Head of caudate nucleus (tissue), 42 donors: ENCODE measurements at regions not wholly inside any gene's neighbourhood (a gene's known extent, or its start where the extent isn't known, plus 50 kb on each side); places are given as distances from the start of the nearest gene placed in this dataset.
A peak's percentile ranks its signal among the peaks of the same experiment; 100 is the strongest.

Experiments used
- DNase-seq, 42 donors: peaks; one replicate each; pipeline versions ENCODE4 v3.0.0 to v3.0.0-alpha.2; 2020 to 2021; ENCODE audit warnings: mixed read lengths in 7 of 42
- intact Hi-C: fragments of 100-400 bp; cut with DNase I; formaldehyde crosslinking; loops from one replicate; pipeline ENCODE4 v1.15.0; 2022

DNA sequence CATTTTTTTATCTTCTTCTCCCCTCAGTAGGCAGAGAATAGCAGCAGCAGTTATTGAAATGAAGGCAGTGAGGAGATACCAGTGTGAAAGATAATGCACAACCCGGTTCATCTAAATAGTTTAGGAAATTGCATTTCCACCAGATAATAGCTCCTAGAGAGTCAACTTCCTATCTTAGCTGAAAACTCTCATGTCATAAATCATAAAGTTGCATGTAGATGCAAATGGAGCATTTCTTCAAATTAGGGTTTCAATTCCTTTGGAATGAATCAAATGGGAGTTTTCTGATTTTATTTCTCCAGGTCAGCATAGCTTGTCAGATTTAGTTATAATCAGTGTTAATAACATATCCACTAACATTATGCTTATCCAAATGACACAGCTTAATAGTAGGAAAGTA lies 335.3 kb downstream of the CNTNAP4 start:
- intact Hi-C loops: no loop called here
- no peak for DNase-seq

DNA sequence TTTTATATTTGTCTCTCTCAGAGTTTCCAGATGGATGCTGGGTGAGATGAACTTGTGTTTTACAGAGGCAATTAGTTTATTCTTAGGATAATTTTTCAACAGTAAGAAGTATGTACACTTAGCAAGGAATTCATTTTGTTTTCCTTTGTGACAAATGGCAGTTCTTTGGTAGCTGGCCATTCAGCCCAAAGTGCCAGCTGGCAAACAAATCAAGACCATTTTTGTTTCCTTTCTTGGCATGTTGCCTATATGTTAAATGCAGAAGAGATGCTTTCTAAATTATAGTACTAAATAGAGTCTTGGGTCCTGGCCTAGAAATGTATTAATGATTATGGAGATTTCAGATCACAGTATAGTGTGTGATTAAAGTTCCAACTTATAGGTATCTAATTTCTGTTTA lies 337.1 kb downstream of the CNTNAP4 start:
- intact Hi-C loops: no loop called here
- DNase-seq: peak in 13 of 42 donors; percentile 4 to 51 (median 19)

DNA sequence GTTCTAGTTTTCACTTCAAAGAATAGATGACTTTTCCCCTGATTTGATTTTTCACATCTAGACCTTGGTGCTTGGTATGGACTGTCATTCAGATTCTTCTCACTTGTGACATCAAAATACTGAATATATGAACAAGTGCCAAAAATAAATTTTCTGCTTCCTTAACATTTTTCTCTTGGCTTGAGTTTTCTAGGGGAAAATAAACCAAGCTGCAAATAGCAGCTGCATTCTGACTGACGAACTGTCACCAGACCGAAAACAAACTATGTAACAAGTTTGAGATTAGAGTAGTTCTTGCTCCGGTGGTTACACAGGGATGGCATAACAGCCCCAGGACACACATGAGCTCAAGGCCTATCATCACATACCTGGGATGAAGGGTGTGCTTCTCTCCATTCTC lies 345.7 kb downstream of the CNTNAP4 start:
- DNase-seq: no peak
- intact Hi-C loops: no loop called here

DNA sequence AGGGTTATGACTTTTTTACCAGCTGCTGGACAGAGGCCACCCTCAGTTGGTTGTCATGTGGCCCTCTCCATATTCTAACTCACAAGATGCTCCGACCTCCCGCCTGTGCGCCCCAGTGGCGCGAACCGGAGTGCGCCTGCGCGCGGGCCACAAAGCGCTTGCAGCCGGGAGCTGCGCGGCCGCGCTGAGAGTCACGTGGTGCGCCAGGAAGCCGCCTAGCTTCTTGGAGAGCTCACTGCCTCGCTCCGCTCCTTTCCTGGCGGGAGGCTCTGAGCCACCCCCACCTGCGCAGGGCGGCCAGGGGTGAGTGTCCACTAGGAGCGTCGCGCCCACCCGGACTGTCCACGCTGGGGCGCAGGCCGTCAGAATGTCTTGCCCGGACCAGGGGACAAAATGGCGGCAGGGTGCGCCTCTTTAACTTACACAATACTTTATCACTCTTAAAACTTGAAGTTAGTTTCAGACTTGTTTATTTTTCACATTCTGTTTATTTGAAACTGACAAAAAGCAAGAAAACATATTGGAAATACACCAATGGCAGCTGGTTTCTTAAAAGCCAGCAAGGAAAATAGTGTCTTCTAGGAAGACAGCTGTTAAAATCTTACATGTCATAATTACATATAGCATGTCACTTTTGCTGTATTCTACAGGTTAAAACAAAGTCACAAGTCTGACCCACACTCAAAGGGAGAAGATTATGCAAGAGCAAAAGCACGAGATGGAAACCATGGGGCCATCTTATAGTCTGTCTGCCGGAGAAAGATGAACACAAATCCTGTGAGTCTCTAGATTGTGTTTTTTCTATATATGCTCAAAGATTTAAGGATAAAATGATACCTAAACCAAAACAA lies 357.9 kb downstream of the CNTNAP4 start:
- intact Hi-C loops: no loop called here
- DNase-seq: no peak

DNA sequence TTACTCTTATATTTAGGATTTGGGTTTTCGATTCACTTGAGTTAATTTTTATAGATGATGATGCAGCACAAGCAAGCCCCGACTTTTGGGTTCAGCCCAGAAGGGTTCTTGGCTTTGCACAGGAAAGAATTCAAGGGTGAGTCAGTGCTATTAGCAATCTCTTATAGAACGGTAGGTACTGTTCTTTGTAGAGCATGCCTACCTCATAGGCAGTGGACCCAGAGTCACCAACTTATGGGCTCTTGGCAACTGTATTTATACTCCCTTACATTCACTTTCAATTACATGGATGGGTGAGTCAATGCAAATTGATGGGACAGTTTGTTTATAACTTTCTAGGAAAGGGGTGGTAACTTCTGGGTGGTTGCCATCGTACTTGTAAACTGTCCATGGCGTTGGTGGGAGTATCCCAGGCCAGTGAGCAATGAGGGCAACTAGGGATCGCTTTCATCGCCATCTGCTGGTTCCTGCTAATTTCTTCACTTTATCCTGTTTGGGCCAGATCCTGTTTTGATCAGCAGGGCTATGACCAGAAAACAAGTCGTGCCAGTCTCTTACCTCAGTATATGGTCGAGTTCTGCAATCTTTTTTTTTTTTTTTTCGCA lies 362.6 kb downstream of the CNTNAP4 start:
- peak in 9 of 42 donors; percentile 5 to 50 (median 11) for DNase-seq
- intact Hi-C loops: no loop called here

DNA sequence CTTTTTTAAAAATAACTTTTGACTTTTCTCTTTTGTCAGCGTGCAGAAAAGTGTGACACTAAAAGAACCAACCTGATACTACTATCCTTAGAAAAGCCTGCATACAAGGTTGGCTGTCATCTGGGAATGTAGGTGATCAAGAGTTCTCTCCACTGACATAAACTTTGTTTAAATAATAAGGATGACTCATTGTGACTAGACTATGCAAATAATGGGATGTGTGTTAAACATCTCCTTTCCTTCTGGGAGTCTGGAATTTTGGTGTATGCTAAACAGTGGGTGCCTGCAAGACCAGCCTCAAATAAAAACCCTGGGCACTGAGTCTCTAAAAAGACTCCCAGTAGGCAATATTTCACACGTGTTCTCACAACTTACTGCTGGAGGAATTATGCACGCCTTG lies 373.4 kb downstream of the CNTNAP4 start:
- intact Hi-C loops: loop anchor here (10.0 kb wide), 2 partner anchors 376 to 846 kb away; partner anchors contain the start of gene CNTNAP4
- no peak for DNase-seq

DNA sequence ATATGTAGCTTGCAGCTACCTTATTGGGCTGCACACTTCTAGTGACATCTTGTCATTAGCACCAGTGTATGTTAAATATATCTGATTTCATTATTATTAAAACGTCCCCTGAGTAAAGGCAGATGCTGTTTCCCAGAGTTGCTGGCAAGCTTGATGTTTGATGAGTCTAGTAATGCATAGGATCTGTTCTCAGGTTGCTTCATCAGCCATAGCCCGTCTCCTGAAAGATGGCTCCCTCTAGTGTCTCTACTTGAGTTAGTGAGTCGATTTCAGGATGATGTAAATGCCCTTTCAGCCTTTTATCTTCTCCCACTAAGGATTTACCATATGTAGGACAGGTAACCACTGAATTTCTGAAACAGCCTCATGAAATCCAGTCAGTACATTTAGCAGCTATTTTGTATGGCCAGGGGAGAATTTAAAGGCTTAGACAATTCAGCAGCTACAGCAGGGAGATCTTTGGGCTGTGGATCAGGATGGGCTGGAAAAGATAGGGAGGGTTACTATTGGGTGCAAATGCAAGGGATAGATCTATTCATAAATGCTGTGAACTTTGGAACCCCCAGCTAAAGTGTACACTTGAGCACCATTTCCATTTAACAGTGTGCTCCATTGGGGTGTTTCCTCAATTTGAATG lies 376.3 kb downstream of the CNTNAP4 start:
- peak in 34 of 42 donors; percentile 5 to 79 (median 48) for DNase-seq
- intact Hi-C loops: loop anchor here (10.0 kb wide), 2 partner anchors 379 to 849 kb away; partner anchors contain the start of gene CNTNAP4

DNA sequence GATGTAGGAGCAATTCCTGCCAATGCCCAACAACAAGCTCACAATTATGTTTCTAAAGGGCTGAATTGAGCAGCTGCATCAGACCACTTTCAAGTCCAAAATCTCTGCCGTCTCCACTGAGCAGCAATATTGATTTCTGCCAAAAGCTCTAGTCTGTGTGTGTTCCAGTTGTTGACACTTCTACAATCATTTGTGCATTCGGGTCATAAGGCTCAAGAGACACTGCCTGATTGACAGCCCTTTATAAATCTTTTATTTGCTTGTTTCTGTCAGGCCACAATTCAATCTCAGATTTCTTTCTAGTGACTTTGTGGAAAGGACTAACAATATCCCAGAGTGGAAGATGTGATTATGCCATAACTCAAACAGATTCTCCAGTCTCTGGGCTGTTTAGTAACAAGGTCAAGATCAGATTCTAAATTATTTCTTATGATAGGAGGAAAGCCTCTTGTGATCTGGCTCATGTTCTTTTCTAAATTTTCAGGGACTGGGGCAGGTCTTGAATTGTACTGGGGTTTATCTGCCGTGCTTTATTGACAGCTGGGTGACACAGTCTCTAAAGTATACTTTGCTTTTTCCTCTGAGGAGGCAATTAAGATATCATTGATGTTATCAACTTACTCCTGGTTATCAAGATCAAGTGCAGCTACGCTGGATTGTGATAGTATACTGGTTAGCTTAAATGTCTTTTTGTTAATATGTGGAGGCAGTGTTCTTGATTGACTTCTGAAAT lies 377.1 kb downstream of the CNTNAP4 start:
- intact Hi-C loops: loop anchor here (10.0 kb wide), 2 partner anchors 379 to 849 kb away; partner anchors contain the start of gene CNTNAP4
- DNase-seq: peak in 1 of 42 donors; percentile 2

DNA sequence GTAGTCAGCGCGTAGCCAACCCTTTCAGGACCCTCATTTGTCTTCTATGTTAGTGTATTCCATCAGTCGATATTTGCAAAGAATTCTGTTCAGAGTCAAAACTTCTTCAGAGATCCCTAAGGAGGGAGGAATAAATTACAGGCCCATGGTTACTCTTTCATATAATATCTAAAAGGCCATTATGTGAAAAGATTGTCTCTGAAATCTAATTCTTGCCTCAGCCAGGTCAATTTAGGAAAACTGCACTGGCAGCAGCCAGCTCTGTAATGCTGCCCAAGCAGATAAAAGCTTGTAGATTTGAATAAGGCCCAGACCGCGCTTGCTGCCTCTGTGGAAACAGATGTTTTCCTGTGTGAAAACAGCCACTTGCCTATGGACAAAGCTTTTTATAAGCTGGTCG lies 379.8 kb downstream of the CNTNAP4 start:
- intact Hi-C loops: loop anchor here (10.0 kb wide), 2 partner anchors 382 to 852 kb away; partner anchors contain the start of gene CNTNAP4
- DNase-seq: no peak

DNA sequence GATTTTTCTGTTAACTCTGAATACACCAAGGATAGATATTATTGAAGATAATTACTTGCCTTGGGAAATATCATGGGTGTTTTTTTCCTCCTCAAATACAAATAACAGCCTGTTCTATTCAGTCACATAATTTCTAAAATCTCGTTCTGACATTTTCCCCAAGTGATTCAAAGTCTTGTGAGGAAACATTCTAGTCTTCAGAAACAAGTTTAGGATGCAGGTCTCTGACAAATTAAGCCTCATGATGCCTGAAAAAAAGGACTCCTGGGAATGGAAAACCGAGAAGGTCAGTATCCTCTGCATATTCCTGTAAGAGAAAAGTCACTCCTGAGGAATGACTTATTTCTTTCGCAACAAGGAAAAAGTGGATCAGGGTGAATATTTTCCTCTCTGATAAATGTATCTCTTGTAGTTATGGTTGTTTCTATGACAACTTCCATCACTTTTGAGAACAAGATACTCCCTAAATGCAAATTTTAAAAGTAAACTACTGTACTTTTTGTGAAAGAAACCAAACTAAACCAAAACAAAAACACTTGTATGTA lies 384.6 kb downstream of the CNTNAP4 start:
- DNase-seq: no peak
- intact Hi-C loops: no loop called here

DNA sequence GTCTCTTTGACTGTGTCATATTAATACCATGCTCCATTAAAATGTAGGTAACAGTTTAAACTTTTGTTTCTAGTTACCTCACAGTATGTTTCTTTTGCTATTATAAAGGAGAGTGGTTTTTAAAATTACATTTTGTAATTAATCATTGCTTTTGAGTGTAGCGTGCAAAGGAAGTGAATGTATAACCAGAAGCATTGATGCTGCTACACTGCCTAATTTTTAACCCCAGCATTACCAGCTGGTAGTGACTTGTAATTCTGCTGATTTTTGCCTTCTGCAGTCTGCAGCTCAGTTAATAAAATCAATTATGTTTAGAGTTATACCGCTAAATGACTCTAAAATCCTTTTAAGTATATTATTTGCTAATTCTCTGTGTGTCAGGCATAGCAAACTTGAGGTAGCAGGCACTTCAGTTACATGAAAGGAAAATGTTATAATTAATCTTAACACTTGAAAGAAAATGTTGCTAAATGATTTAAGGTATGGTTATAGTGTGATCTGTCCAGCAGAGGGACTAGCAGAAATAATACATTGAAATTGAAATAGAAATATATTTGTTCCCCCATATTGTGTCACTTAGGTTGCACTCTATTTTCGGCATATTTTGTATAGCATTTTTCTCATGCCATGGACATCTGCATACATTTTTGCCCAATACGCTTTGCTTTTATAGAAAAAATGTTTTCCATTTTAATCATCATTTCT lies 388.5 kb downstream of the CNTNAP4 start:
- intact Hi-C loops: no loop called here
- no peak for DNase-seq

DNA sequence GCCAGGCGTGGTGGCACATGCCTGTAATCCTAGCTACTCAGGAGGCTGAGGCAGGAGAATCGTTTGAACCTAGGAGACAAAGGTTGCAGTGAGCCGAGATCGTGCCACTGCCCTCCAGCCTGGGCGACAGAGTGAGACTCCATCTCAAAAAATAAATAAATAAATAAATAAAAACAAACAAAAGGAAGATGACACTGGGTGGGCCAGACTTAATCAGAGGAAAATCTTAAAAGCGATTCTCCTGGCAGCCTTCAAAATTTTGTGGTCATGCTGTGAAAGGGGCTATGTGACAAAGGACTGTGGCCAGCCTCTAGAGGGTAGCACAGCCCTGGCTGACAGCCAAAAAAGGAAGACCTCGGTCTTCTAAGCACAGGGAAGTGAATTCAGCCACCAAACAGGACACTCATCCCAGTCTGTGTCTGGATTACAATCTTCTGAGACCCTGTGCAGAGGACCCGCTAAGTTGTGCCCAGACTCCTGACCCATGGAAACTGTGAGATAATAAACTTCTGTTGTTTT lies 391.1 kb downstream of the CNTNAP4 start:
- intact Hi-C loops: no loop called here

DNA sequence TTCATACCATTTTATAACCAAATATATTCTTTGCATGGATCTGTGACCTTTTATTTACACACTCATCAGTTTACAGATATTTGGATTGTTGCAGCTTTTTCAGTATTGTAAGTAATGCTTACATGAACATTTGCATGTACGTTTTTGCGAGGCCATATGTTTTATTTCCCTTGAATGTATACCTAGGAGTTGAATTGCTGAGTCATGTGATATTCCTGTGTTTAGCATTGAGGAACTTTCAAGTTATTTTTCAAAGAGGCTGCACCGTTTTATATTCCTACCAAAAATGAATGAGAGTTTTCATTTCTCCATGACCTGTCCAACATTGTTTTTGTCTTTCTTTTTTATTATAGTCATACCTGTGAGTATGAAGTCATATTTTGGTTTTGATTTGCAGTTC lies 392.1 kb downstream of the CNTNAP4 start:
- DNase-seq: no peak
- intact Hi-C loops: no loop called here

More for the DNA sequence above, 391.1 kb downstream of the CNTNAP4 start:
- no peak for DNase-seq

DNA sequence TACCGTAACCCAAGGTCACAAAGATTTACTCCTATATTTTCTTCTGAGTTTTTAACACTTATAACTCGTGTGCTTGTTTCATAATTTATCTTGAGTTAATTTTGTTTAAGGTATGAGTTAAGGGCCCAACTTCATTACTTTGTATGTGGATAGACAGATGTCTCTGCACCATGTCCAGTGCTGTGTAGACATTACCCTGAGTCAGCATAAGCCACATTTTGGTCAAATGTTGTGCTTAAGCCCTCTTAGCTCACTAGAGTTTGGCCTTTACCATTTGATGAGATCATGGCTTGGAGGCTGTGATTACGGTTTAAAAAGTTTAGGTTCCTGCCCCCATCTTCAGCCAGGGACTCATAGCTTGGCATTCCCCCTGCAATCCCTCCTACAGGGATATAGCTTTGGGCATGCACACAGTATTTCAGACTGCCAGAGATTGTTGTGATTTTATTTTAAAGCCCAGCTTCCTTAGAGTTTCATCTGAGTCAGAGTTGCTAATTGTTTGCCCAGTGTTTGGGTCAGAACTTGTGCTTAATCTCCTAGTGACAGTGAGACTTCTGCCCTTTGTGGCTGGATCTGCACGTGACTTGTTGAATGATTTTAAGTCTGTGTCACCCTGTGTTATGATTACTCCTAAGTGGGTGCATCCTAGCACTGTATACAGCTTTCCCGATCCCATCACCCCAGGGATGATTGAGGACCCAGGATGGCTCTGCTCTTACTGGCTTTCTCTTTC lies 393.1 kb downstream of the CNTNAP4 start:
- intact Hi-C loops: no loop called here
- DNase-seq: no peak

DNA sequence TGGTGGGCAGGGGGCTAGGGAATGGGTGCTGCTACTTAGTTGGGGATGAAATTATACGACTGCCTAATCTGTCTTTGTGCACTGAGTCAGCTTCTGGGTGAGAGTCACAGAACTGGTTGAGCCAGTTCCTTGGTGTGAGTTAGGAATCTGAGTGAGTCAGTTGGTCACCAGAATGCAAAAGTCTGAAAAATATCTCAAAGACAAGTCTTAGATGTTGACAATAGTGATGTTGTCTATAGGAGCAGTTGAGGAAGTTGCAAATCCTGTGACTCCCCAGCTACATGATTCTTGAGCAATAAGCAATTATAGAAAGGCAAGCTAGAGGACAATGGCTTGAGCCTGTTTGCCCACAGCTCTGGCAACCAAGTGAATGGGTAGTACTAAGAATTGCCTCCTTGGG lies 399.2 kb downstream of the CNTNAP4 start:
- intact Hi-C loops: no loop called here
- DNase-seq: no peak

DNA sequence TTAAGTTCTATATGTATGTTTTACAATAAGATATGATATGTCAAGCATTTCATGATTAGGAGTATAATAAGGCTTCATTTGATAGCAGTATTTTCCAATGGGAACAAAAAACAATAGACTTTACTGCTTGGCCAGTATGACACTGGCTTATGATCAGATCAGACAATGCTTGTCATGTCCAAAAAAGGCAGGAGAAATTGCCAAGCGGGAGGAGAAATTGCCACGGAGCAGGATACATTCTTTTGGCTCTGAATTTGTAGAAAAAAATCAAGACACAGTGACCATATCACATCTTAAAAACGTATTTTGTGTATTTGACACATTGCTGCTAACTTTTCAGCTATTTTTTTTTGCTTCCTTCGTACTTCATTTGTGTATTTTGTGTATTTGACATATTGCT lies 404.1 kb downstream of the CNTNAP4 start:
- DNase-seq: peak in 2 of 42 donors; percentile 7 to 13
- intact Hi-C loops: no loop called here

DNA sequence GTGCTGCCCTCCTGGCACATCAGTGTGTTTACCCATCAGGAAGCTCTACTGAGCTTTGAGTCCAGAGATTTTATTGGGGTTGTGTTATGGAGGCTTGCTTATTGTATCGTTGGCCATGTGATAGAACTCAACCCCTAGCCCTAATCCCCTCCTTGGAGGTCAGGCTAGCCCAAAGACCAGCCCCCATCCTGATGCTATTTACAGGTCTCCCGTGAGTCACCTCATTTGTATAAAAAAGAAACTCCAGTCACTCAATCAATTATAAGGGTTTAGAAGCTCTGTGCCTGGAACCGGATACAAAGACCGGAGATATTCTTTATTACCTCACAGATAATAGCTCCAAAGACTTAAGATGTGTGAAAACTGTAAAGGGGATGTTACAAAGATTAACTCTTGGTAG lies 405.9 kb downstream of the CNTNAP4 start:
- intact Hi-C loops: no loop called here
- DNase-seq: no peak
